HCT116 (cell line): ENCODE measurements at regions not wholly inside any gene's neighbourhood (a gene's known extent, or its start where the extent isn't known, plus 50 kb on each side); places are given as distances from the start of the nearest gene placed in this dataset.

Source experiments
- ATAC-seq: fragments of 200-7000 bp; cut with Tn5 transposase; 2 replicates; pipeline ENCODE4 v1.9.1; 2020; ENCODE audit warnings: mild to moderate bottlenecking, moderate library complexity
- BruUV-seq: library from RNA; stranded (reverse); fragments of 400-500 nt; replicated peaks from 2 replicates; lab custom pipeline; 2021; lab: Mats Ljungman, UMichigan
- CTCF ChIA-PET: fragments of 300-600 bp; sonication (Branson Sonifier 250); formaldehyde crosslinking; loops from one replicate; lab custom pipeline; 2021; ENCODE audit warnings: antibody characterized with exemption; lab: Charles Lee
- POLR2A ChIA-PET: fragments of 300-600, 350-600 bp; sonication (Branson Sonifier 250); formaldehyde crosslinking; loops from one replicate; lab custom pipeline; 2021; ENCODE audit warnings: antibody characterized with exemption; lab: Charles Lee
- RAD21 ChIA-PET, 2 experiments: fragments of 300-600 bp; sonication (Branson Sonifier 250); formaldehyde crosslinking; loops; one replicate each; lab custom pipeline; 2023; ENCODE audit warnings: low total read pairs in 2 of 2; ENCODE audit not compliant: uncharacterized antibody in 2 of 2, unreplicated experiment in 2 of 2, low non-redundant PET in 1 of 2; lab: Charles Lee
- DNase-seq: peaks from one replicate; pipeline ENCODE4 v3.0.0-alpha.2; 2010; ENCODE audit warnings: low read depth, low spot score
- H2AFZ ChIP-seq: fragments of 200-600 bp; shearing (Covaris generic), sonication (generic); 2 replicates; pipeline ENCODE4 v1.6.1; 2017; ENCODE audit warnings: low read depth, mixed run types, mixed read lengths, antibody characterized with exemption, low read length; ENCODE audit not compliant: poor library complexity, severe bottlenecking
- H3K27ac ChIP-seq: 2 replicates; pipeline ENCODE4 v1.5.1; 2012; ENCODE audit warnings: low read depth, low read length
- H3K27me3 ChIP-seq: fragments of 200-600 bp; sonication (generic); 2 replicates; pipeline ENCODE4 v1.6.1; 2016; ENCODE audit warnings: mixed run types, low read length, mixed read lengths; ENCODE audit not compliant: insufficient read depth
- H3K36me3 ChIP-seq, 2 experiments: fragments of 200-500 bp in 1 of 2; fragments of 200-600 bp in 1 of 2; sonication (Bioruptor generic) in 1 of 2; sonication (generic) in 1 of 2; 2 replicates each; pipeline versions ENCODE4 v1.5.1 to v1.6.1; 2014 to 2016; ENCODE audit warnings: low read length in 2 of 2, inconsistent platforms in 1 of 2, mixed read lengths in 1 of 2, mixed run types in 1 of 2; ENCODE audit not compliant: insufficient read depth in 2 of 2, control insufficient read depth in 1 of 2
- H3K4me1 ChIP-seq, 2 experiments: fragments of 200-600 bp in 1 of 2; sonication (generic) in 1 of 2; 2 replicates each; pipeline versions ENCODE4 v1.5.1 to v1.6.1; 2012 to 2017; ENCODE audit warnings: low read length in 2 of 2, inconsistent platforms in 1 of 2, mild to moderate bottlenecking in 1 of 2, mixed read lengths in 1 of 2, mixed run types in 1 of 2, moderate library complexity in 1 of 2; ENCODE audit not compliant: insufficient read depth in 2 of 2, control insufficient read depth in 1 of 2
- H3K4me2 ChIP-seq: fragments of 200-600 bp; sonication (generic); 2 replicates; pipeline ENCODE4 v1.6.1; 2017; ENCODE audit warnings: mixed run types, low read length, mixed read lengths
- H3K4me3 ChIP-seq, 2 experiments: fragments of 200-600 bp in 1 of 2; sonication (generic) in 1 of 2; replicated peaks in 1 of 2; 2 replicates each; pipeline ENCODE4 v1.5.1; 2011 to 2016; ENCODE audit warnings: low read length in 2 of 2, control low read depth in 1 of 2, low read depth in 1 of 2, mild to moderate bottlenecking in 1 of 2, mixed read lengths in 1 of 2, mixed run types in 1 of 2
- H3K79me2 ChIP-seq: fragments of 200-600 bp; sonication (generic); 2 replicates; pipeline ENCODE4 v1.6.1; 2017; ENCODE audit warnings: mild to moderate bottlenecking, mixed run types, low read length, moderate library complexity, mixed read lengths; ENCODE audit not compliant: insufficient read depth
- H3K9ac ChIP-seq: fragments of 200-600 bp; sonication (generic); 2 replicates; pipeline ENCODE4 v1.6.1; 2016; ENCODE audit warnings: low read length, mixed read lengths
- H3K9me2 ChIP-seq: fragments of 200-600 bp; sonication (generic), shearing (Covaris generic); 2 replicates; pipeline ENCODE4 v1.6.1; 2017; ENCODE audit warnings: mixed run types, mild to moderate bottlenecking, moderate library complexity; ENCODE audit not compliant: insufficient read depth
- H3K9me3 ChIP-seq, 2 experiments: fragments of 200-500 bp in 1 of 2; fragments of 200-600 bp in 1 of 2; sonication (Bioruptor generic) in 1 of 2; sonication (generic) in 1 of 2; 2 replicates each; pipeline ENCODE4 v1.6.1; 2014 to 2017; ENCODE audit warnings: low read length in 2 of 2, mixed read lengths in 2 of 2, inconsistent platforms in 1 of 2, low read depth in 1 of 2, mild to moderate bottlenecking in 1 of 2, mixed run types in 1 of 2, moderate library complexity in 1 of 2; ENCODE audit not compliant: control insufficient read depth in 1 of 2, insufficient read depth in 1 of 2
- H4K20me1 ChIP-seq: fragments of 200-600 bp; sonication (generic), shearing (Covaris generic); 2 replicates; pipeline ENCODE4 v1.6.1; 2017; ENCODE audit warnings: mixed run types, mild to moderate bottlenecking, moderate library complexity; ENCODE audit not compliant: insufficient read depth
- TCF7L2 ChIP-seq: IDR thresholded peaks from 2 replicates; pipeline ENCODE4 v1.7.0; 2011; ENCODE audit warnings: borderline replicate concordance, inconsistent platforms; ENCODE audit not compliant: insufficient read depth, insufficient read length; ENCODE audit errors: extremely low read depth
- ZFX ChIP-seq: fragments of 450-650 bp; IDR thresholded peaks from 2 replicates; pipeline ENCODE4 v1.6.1; 2017
- intact Hi-C: fragments of 100-400 bp; cut with micrococcal nuclease; formaldehyde crosslinking; loops from 2 replicates; pipeline ENCODE4 v1.10.0; 2022
- TF ChIP-seq, protein P1 (sequence below), 3 experiments: fragments of 200-600 bp in 1 of 3; sonication (generic) in 1 of 3; IDR thresholded peaks in 2 of 3; conservative IDR thresholded peaks in 1 of 3; 2 replicates each; pipeline ENCODE4 v1.5.1; 2012 to 2017; ENCODE audit warnings: low read depth in 2 of 3, low read length in 2 of 3, antibody characterized with exemption in 1 of 3, borderline replicate concordance in 1 of 3, control low read depth in 1 of 3, mild to moderate bottlenecking in 1 of 3, mixed read lengths in 1 of 3, mixed run types in 1 of 3, moderate library complexity in 1 of 3; ENCODE audit not compliant: insufficient read depth in 1 of 3

DNA sequence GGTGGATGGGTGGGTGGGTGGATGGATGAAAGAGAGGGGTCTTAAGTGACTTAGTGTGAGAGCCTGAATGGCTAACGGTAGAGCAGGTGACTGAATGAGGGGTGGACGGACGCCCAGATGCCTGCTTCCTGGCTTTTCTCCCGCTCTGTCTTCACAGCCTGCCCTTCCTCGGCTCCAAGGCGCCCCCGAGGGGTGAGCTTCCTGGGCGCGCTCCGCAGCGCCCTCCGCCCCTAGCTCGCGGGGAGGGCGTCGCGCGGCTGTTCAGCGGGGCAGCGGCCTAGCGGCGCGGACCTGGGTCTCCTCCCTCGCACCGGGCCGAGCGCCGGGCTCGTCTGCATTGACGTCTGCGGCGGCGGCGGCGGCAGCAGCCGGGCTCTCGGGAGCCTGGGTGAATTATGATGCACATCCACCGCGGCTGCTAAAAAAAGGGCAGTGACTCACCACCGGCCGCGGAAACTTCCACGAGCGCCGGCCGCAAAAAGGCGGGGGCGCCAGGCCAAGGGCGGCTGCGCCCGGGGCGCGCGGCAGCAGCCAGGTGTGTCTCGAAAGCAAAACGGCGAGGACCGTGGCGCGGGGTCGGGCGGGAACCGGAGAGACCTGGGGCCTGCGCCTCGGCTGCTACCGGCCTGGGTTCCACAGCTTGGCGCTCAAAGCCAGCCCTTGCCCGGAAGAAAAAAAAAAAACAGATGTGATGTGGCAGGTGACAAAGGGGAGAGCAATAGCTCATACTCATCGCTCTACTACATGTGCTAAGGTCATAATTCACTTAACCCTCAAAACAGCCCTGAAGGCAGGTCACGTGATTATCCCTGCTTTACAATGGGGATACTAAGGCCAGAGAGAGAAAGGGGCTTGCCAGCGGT lies 143.0 kb upstream of the ADRA1B start (continued):
- peak; percentile 67 for TF ChIP-seq TCF7L2

DNA sequence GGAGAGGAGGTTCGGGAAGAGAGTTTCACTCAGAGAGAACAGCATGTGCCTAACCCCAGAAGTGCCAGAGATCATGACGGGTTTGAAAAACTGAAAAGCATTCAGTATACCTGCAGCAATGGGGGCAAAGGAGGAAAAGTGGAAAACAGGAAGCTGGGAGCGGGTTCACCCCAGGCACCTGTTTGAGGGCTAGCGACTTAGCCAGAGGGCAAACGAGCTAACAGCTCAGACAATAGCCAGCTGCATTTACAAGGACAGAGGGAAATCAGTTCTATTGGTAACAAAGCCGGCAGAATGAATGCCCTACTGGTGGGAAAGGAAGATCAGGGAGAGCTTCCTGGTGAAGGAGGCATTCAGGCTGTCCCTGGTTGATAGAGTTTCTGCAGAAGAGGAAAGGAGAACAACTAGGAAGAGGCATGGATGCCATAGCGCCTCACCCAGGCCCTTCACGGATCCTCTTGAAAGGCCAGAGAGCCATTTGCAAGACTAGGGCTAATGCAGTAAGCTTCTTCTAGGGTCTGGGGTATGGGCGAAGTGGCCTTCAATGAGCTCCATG lies 141.7 kb upstream of the ADRA1B start:
- ChIA-PET RAD21 (no interaction called here), POLR2A (no interaction called here), CTCF (no interaction called here)
- peaks cover 11 to 46% of the 10 kb centered on the region in 2 experiments; a peak in 3 of 4 replicates for H3K4me1 ChIP-seq
- H3K79me2 ChIP-seq: no peaks in the 10 kb centered on the region
- no peak for ATAC-seq
- H3K9me3 ChIP-seq: no peaks in the 10 kb centered on the region
- no peak overlapping the region for H3K27ac ChIP-seq
- H2AFZ ChIP-seq: no peak overlapping the region
- no peaks in the 10 kb centered on the region for H4K20me1 ChIP-seq
- intact Hi-C loops: loop anchor here (5.0 to 10.0 kb wide), 4 partner anchors 128 to 330 kb away; no protein-coding TSS in a partner anchor
- H3K36me3 ChIP-seq: no peaks in the 10 kb centered on the region
- no peak for TF ChIP-seq ZFX
- TF ChIP-seq, protein P1, sequence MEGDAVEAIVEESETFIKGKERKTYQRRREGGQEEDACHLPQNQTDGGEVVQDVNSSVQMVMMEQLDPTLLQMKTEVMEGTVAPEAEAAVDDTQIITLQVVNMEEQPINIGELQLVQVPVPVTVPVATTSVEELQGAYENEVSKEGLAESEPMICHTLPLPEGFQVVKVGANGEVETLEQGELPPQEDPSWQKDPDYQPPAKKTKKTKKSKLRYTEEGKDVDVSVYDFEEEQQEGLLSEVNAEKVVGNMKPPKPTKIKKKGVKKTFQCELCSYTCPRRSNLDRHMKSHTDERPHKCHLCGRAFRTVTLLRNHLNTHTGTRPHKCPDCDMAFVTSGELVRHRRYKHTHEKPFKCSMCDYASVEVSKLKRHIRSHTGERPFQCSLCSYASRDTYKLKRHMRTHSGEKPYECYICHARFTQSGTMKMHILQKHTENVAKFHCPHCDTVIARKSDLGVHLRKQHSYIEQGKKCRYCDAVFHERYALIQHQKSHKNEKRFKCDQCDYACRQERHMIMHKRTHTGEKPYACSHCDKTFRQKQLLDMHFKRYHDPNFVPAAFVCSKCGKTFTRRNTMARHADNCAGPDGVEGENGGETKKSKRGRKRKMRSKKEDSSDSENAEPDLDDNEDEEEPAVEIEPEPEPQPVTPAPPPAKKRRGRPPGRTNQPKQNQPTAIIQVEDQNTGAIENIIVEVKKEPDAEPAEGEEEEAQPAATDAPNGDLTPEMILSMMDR (IDR thresholded peaks at IDR 0.05 in 2 of 3, conservative IDR thresholded peaks at IDR 0.05 in 1 of 3; ENCODE audit: borderline replicate concordance in 1 of 3, insufficient read depth in 1 of 3, low read depth in 2 of 3, low read length in 2 of 3): peak in 1 of 3 experiments; percentile 25; a peak in 1 of 6 replicates
- DNase-seq: no peak
- no TSS peak for BruUV-seq
- H3K27me3 ChIP-seq: no peaks in the 10 kb centered on the region
- H3K9me2 ChIP-seq: no peaks in the 10 kb centered on the region
- no peak overlapping the region for H3K9ac ChIP-seq
- H3K4me2 ChIP-seq: no peak overlapping the region
- no peak overlapping the region for H3K4me3 ChIP-seq
